ENCODE measurements at regions not wholly inside any gene's neighbourhood (a gene's known extent, or its start where the extent isn't known, plus 50 kb on each side); places are given as distances from the start of the nearest gene placed in this dataset.

- WGBS, 4 donors, result 70 to 79% (median 74%) methylated on average over 5 of the region's 5 CpGs
- H3K27me3 ChIP-seq, result no peaks in the 10 kb centered on the region
- intact Hi-C loops (cut with DNase I), result no loop called here
- TF ChIP-seq POLR2A (IDR thresholded peaks at IDR 0.05), result no peak
- TF ChIP-seq, protein P1, sequence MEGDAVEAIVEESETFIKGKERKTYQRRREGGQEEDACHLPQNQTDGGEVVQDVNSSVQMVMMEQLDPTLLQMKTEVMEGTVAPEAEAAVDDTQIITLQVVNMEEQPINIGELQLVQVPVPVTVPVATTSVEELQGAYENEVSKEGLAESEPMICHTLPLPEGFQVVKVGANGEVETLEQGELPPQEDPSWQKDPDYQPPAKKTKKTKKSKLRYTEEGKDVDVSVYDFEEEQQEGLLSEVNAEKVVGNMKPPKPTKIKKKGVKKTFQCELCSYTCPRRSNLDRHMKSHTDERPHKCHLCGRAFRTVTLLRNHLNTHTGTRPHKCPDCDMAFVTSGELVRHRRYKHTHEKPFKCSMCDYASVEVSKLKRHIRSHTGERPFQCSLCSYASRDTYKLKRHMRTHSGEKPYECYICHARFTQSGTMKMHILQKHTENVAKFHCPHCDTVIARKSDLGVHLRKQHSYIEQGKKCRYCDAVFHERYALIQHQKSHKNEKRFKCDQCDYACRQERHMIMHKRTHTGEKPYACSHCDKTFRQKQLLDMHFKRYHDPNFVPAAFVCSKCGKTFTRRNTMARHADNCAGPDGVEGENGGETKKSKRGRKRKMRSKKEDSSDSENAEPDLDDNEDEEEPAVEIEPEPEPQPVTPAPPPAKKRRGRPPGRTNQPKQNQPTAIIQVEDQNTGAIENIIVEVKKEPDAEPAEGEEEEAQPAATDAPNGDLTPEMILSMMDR (IDR thresholded peaks at IDR 0.05), result no peak
- no peak for DNase-seq
- H3K9me3 ChIP-seq (replicated peaks in 1 of 3), result no peaks in the 10 kb centered on the region
- H3K4me1 ChIP-seq (replicated peaks in 1 of 2), result no peaks in the 10 kb centered on the region
- no peak overlapping the region for H3K27ac ChIP-seq
- no peaks in the 10 kb centered on the region for H3K36me3 ChIP-seq (replicated peaks in 1 of 2)
- H3K4me3 ChIP-seq, result no peak overlapping the region
Measured at GRCh38 chr5:165525271-165525670, 2019.9 kb downstream of the MAT2B start.

DNA sequence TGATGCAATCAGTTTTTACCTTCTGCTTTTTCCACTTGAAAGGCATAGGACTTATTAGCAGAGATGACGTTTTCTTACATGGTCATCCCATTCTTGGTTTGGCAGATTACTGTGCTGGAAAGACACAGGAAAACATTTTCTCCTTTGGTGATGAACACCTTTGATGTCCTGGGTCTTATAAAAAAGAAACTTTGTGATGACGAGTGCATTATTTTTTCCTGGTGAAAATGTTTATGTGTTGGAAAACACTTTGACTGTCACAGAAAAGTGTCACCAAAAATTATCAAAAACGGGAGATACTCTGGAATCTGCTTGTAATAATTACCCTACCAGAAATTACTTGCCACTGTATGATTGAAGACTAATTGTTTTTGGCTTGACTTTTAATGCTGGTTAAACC, 2020.9 kb downstream of the MAT2B start:
- intact Hi-C loops (cut with DNase I), result no loop called here
- no peak for TF ChIP-seq POLR2A (IDR thresholded peaks at IDR 0.05)
- TF ChIP-seq, protein P1 (IDR thresholded peaks at IDR 0.05), result no peak
- no peaks in the 10 kb centered on the region for H3K36me3 ChIP-seq (replicated peaks in 1 of 2)

DNA sequence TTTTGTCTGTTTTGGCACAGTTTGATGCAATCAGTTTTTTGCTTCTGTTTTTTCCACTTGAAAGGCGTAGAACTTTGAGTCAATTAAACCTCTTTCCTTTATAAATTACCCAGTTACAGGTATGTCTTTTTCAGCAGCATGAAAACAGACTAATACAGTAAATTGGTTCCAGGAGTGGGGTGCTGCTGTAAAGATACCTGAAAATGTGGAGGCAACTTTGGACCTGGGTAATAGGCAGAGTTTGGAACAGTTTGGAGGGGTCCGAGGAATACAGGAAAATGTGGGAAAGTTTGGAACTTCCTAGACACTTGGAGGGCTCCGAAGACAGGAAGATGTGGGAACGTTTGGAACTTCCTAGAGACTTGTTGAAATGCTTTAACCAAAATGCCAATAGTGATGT, 2022.2 kb downstream of the MAT2B start:
- H3K4me3 ChIP-seq, result no peak overlapping the region
- no peak for TF ChIP-seq POLR2A (IDR thresholded peaks at IDR 0.05)
- TF ChIP-seq, protein P1 (IDR thresholded peaks at IDR 0.05), result no peak
- H3K9me3 ChIP-seq (replicated peaks in 1 of 3), result no peaks in the 10 kb centered on the region
- H3K4me1 ChIP-seq (replicated peaks in 1 of 2), result no peaks in the 10 kb centered on the region
- intact Hi-C loops (cut with DNase I), result no loop called here
- no peak for DNase-seq
- H3K27me3 ChIP-seq, result no peaks in the 10 kb centered on the region
- no peak overlapping the region for H3K27ac ChIP-seq
- no peaks in the 10 kb centered on the region for H3K36me3 ChIP-seq (replicated peaks in 1 of 2)
- 58 to 73% (median 68%) methylated on average over 4 of the region's 4 CpGs for WGBS, 4 donors

More for the DNA sequence above, 2020.9 kb downstream of the MAT2B start:
- Histone ChIP-seq H3K27ac (no peak overlapping the region), H3K27me3 (no peaks in the 10 kb centered on the region), H3K4me1 (replicated peaks in 1 of 2) (no peaks in the 10 kb centered on the region), H3K9me3 (replicated peaks in 1 of 3) (no peaks in the 10 kb centered on the region), H3K4me3 (no peak overlapping the region)
- DNase-seq, result no peak
- WGBS, 4 donors, result 62 to 73% (median 64%) methylated on average over 3 of the region's 3 CpGs

- H3K4me3 ChIP-seq, result no peak overlapping the region
- H3K36me3 ChIP-seq (replicated peaks in 1 of 2), result no peaks in the 10 kb centered on the region
- H3K9me3 ChIP-seq (replicated peaks in 1 of 3), result no peaks in the 10 kb centered on the region
- no peaks in the 10 kb centered on the region for H3K27me3 ChIP-seq
- H3K27ac ChIP-seq, result no peak overlapping the region
- H3K4me1 ChIP-seq (replicated peaks in 1 of 2), result no peaks in the 10 kb centered on the region
- no peak for DNase-seq
- TF ChIP-seq, protein P1 (IDR thresholded peaks at IDR 0.05), result no peak
- TF ChIP-seq POLR2A (IDR thresholded peaks at IDR 0.05), result no peak
- intact Hi-C loops (cut with DNase I), result no loop called here
Measured at GRCh38 chr5:165538065-165538464, 2032.6 kb downstream of the MAT2B start.
